NCI-H128 (cell line): ENCODE measurements at regions not wholly inside any gene's neighbourhood (a gene's known extent, or its start where the extent isn't known, plus 50 kb on each side); places are given as distances from the start of the nearest gene placed in this dataset.
A peak's percentile ranks its signal among the peaks of the same experiment; 100 is the strongest.

ENCODE experiments used
- DNase-seq: peaks from one replicate; lab custom pipeline; 2025; ENCODE audit not compliant: unreplicated experiment; lab: John Stamatoyannopoulos, UW

DNA sequence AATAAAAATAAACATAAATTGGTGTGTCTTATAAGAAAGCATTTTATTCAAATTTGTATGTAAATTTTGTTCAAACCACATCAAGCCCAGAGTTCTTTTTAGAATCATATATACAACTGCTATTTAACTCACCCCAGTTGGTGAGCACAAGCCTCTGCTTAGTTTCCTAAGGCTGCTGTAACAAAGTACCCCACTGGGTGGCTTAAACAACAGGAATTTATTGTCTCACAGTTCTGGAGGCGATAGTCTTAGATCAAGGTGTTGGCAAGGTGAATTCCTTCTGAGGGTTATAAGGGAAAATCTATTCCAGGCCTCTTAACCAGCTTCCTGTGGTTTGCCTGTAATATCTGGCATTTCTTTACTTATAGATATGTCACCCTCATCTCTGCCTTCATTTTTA lies 1133.5 kb downstream of the OLFM4 start:
- no peak for DNase-seq

- DNase-seq: peak; percentile 20
Measured at GRCh38 chr13:54165581-54166215, 1137.1 kb downstream of the OLFM4 start.

- DNase-seq: no peak
Measured at GRCh38 chr13:54173996-54174395, 1145.4 kb downstream of the OLFM4 start.

DNA sequence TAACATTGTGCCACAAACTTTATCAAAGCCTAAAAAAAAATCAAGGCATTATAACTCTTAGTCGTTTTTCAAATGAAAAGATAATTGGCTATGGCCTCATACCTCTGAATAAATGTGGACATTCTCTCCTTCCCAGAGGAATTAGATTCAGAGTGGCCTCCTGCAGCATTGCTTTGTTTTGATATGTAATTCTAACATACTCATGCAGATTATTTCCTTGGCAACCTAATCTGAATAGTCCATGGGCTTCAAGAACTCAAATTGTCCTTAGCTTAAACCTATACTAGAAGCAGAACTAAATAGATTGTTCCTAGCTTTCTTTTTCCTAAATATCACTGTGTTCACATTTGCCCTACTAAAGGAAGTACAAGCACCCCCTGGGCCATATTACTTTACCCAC lies 1146.9 kb downstream of the OLFM4 start:
- no peak for DNase-seq

GRCh38 chr13:54177466-54177865 lies 1148.9 kb downstream of the OLFM4 start:
- DNase-seq: no peak

- no peak for DNase-seq
Measured at GRCh38 chr13:54183166-54183565, 1154.6 kb downstream of the OLFM4 start.

GRCh38 chr13:54183728-54184127 lies 1155.1 kb downstream of the OLFM4 start:
- DNase-seq: no peak

DNA sequence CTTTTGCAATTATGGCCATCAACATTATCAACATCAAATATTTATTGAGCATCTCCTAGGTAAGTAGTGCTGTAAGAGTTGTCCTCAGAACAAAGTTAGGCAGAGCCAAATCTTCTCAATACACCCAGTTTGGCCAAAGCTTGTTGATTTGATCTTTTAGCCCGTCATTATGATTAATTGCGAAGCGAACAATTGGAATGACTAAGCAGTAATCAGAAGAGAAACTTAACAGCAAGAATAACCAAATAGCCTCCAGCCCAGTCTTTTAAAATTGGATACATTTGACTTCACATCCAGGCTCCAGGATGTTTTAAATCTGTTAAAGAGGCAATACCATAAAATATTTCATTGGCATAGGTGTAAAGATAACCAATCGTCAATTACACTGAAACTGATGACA lies 1156.0 kb downstream of the OLFM4 start:
- DNase-seq: no peak

- no peak for DNase-seq
Measured at GRCh38 chr13:54185101-54185500, 1156.5 kb downstream of the OLFM4 start.

DNA sequence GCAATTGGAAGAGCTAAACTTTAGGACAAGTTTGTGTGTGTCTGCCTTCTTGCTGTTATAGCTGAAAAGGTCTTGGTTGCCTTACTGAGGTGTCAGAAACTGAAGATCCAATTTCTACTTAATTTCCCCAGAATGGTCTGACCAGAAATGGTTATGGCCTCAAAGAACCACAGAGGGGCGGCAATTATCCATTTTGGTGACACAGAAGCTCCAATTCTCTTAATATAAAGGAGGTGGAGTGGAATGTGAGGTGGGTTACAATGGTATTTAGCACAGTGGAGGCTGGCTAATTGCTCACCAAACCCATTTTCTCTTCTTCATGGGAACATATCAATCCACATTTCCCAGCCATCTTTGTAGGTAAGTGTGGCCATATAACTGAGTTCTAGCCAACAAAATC lies 1157.2 kb downstream of the OLFM4 start:
- no peak for DNase-seq

- DNase-seq: no peak
Measured at GRCh38 chr13:54187461-54187860, 1158.8 kb downstream of the OLFM4 start.

DNA sequence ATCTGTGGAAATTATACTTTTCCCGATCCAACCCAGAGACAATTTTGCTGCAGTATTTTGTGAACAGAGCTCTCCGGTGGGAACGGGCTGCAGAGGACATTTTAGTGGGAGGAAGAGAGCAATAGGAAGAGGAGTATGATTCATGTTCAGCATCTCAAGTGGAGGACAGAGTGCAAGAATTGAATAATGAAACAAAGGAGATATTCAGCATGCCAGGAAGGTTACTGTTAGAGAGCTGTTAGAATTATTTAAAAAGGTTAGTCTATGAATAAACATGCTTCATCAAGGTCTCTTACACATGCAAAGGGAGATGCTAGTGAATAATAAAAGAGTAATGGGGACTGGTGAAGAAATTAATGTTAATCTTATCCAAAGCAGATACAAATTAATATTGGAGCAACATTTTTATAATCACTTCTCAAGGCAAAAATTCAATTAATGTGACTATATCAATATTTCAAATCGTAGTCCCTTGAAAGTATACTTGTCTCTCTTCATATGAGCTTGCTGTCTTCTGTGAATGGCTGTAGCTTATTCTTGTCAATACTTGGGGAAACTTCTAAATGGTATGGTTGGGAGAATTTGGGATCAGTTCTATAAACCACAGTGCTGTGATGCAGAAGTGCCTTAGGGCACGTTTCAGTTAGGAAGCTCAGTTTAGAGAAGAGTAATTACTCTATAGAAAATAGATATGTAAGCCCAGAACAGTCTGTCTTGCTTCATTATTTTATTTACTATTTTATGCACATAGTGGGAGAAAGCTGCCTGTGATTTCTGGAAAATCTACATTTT lies 1165.8 kb downstream of the OLFM4 start:
- no peak for DNase-seq

GRCh38 chr13:54196684-54197083 lies 1168.1 kb downstream of the OLFM4 start:
- DNase-seq: no peak

- no peak for DNase-seq
Measured at GRCh38 chr13:54198911-54199310, 1170.3 kb downstream of the OLFM4 start.

DNA sequence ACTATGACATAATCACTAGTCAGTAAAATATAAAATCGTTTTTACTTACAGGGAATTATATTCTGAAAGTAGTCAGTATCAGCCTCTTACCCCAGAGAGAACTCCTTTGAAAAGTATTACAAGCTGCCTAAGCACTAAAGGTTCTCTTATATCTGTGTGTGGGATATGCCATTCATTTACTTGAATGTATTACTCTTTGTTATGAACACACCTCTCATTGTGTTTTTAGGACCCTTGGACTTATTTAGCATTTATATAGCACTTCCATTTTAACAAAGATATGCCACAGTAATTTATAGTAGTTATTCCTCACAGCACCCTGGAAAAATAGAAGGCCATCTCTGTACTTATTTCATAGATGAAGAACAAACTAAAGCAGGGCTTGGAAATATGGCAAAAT lies 1178.0 kb downstream of the OLFM4 start:
- no peak for DNase-seq

GRCh38 chr13:54210397-54211049 lies 1181.9 kb downstream of the OLFM4 start:
- DNase-seq: no peak

- no peak for DNase-seq
Measured at GRCh38 chr13:54216221-54216620, 1187.6 kb downstream of the OLFM4 start.

DNA sequence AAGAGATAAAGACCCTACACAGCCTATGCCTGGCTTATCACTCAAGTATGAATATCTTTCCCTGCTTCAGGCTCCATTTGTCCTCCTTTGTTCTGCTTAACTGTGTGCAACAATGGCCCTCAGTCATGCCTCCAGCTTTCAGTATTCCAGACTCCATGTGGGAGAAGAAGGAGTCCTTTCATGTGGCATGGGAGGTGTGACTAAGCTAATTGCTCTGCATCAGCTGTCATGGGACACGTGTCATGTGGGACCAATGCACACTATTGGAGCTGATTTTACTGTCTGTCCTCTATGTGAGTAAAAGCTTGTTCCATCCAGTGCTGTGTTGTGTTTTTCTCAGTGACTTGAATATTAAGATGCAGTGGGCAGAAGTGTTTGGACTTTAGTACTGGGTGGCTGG lies 1198.3 kb downstream of the OLFM4 start:
- no peak for DNase-seq

DNA sequence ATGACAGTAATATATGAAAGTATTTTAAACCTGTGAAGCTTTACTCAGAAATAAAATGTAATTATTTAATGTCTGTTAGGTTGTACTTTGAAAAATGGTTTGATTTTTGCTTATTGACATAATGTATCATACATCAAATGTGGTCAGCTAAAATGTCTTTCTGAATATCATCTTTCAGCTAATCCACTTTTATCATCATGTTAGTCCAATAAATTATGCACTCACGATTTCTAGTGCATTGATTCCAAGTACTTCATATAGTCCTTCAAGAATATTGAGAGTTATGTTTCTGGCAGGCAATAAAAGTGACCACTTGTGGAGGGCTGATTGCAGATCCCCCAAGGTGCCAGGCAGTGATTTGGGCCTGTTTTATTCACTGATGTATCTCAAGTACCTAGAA lies 1204.1 kb downstream of the OLFM4 start:
- DNase-seq: peak; percentile 78

DNA sequence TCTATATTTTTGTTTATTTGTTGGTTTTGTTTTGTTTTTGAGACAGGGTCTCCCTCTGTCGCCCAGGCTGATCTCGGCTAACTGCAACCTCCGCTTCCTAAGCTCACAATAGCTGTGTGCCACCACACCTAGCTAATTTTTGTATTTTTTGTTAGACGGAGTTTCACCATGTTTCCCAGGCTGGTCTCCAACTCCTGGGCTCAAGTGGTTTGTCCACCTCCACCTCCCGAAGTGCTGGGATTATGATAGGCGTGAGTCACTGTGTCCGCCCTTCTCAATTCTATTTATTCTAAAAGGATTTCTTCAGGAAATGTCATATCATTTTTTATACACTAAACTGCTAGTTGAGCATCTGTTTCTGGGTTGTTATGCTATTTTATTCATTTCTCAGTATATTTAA lies 1206.0 kb downstream of the OLFM4 start:
- DNase-seq: no peak

- DNase-seq: peak; percentile 93
Measured at GRCh38 chr13:54241719-54242118, 1213.1 kb downstream of the OLFM4 start.

DNA sequence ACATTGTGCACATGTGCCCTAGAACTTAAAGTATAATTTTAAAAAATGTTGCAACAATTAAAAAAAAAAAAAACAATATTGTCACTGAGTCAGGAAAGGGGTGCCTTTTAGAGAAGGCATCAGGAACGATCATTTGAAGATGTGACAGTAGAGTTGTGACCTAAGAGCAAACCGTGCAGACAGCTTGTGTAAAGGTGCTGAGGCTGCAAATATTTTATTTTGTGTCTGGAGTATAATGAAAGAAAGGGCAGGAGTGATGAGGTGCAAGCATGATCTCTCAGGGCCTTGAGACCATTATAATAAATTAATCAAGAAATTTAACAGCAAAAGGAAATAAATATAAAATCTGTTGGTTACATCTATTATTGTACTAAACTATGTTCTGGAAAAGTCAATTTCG lies 1219.7 kb downstream of the OLFM4 start:
- DNase-seq: no peak
